Common myeloid progenitor, CD34-positive (primary cell): ENCODE measurements at regions not wholly inside any gene's neighbourhood (a gene's known extent, or its start where the extent isn't known, plus 50 kb on each side); places are given as distances from the start of the nearest gene placed in this dataset.

Experiments
- CTCF ChIA-PET: fragments of 350-600 bp; sonication (Branson Sonifier 250); formaldehyde crosslinking; loops from one replicate; lab custom pipeline; 2021; ENCODE audit warnings: antibody characterized with exemption; lab: Charles Lee
- POLR2A ChIA-PET: fragments of 350-600 bp; sonication (Branson Sonifier 250); formaldehyde crosslinking; loops from one replicate; lab custom pipeline; 2021; ENCODE audit warnings: antibody characterized with exemption; lab: Charles Lee
- DNase-seq, 3 donors: peaks; one replicate each; pipeline versions ENCODE4 v3.0.0 to v3.0.0-alpha.2; 2013
- H3K27ac ChIP-seq, 2 experiments: 1 replicate in 1 of 2; 2 replicates in 1 of 2; pipeline ENCODE4 v1.7.0; 2013; ENCODE audit warnings: inconsistent platforms in 2 of 2, low read length in 2 of 2, mild to moderate bottlenecking in 2 of 2, low read depth in 1 of 2, moderate library complexity in 1 of 2; ENCODE audit not compliant: severe bottlenecking in 2 of 2, insufficient read depth in 1 of 2, poor library complexity in 1 of 2
- H3K27me3 ChIP-seq, 5 experiments: replicated peaks in 2 of 5; 1 replicate in 3 of 5; 2 replicates in 2 of 5; pipeline versions ENCODE4 v1.6.1 to v1.7.0; 2013; ENCODE audit warnings: low read length in 4 of 5, mild to moderate bottlenecking in 2 of 5, moderate library complexity in 2 of 5, inconsistent platforms in 1 of 5; ENCODE audit not compliant: insufficient read depth in 5 of 5, control insufficient read depth in 4 of 5
- H3K36me3 ChIP-seq, 4 experiments: 1 replicate in 2 of 4; 2 replicates in 2 of 4; pipeline versions ENCODE4 v1.6.1 to v1.7.0; 2013; ENCODE audit warnings: low read length in 3 of 4, control low read depth in 1 of 4, mild to moderate bottlenecking in 1 of 4; ENCODE audit not compliant: control insufficient read depth in 4 of 4, insufficient read depth in 4 of 4
- H3K4me1 ChIP-seq, 4 experiments: 1 replicate in 3 of 4; 2 replicates in 1 of 4; pipeline versions ENCODE4 v1.6.1 to v1.7.1; 2013; ENCODE audit warnings: low read length in 3 of 4, mild to moderate bottlenecking in 3 of 4, control low read depth in 1 of 4, inconsistent platforms in 1 of 4, moderate library complexity in 1 of 4; ENCODE audit not compliant: control insufficient read depth in 4 of 4, insufficient read depth in 4 of 4; ENCODE audit errors: control extremely low read depth in 1 of 4
- H3K4me3 ChIP-seq, 7 experiments: 1 replicate in 4 of 7; 2 replicates in 3 of 7; pipeline versions ENCODE4 v1.5.1 to v1.7.0; 2013; ENCODE audit warnings: mild to moderate bottlenecking in 7 of 7, low read length in 6 of 7, moderate library complexity in 6 of 7, inconsistent platforms in 2 of 7, low read depth in 2 of 7, control low read depth in 1 of 7; ENCODE audit not compliant: insufficient read depth in 4 of 7, control insufficient read depth in 1 of 7; ENCODE audit errors: extremely low read depth in 1 of 7
- H3K9me3 ChIP-seq, 5 experiments: 1 replicate in 4 of 5; 2 replicates in 1 of 5; pipeline versions ENCODE4 v1.6.1 to v1.7.1; 2013; ENCODE audit warnings: low read length in 4 of 5, mild to moderate bottlenecking in 2 of 5, inconsistent platforms in 1 of 5, low read depth in 1 of 5, moderate library complexity in 1 of 5; ENCODE audit not compliant: control insufficient read depth in 4 of 5, insufficient read depth in 2 of 5; ENCODE audit errors: control extremely low read depth in 1 of 5
- WGBS: methylation state at CpG from one replicate; pipeline ENCODE4 v1.1.5; 2013; ENCODE audit not compliant: insufficient coverage; 5-methylcytosine and 5-hydroxymethylcytosine counted together

DNA sequence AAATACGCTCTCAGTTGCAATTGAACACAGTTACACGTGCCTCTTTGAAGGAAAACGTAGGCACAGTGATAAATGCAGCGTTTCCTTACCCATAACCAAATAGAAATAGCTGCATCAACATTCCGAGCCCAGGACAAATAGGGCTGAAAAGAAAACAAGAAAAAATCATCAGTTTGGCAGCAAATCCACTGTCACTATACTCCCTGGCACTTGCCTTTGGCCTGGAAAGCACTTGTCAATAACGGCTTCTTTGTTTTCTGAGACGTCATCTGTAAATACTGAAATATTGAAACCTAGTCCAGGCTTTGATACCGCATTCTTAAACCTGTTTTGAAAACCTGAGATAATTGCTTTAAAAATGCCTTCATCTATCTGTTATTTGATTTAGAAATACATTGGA, 167.2 kb upstream of the AKR1E2 start:
- Histone ChIP-seq H3K36me3 (no peaks in the 10 kb centered on the region), H3K27me3 (no peaks in the 10 kb centered on the region), H3K4me1 (no peaks in the 10 kb centered on the region), H3K9me3 (no peaks in the 10 kb centered on the region), H3K4me3 (no peak overlapping the region), H3K27ac (no peak overlapping the region)
- CTCF ChIA-PET: interaction anchor here (1.0 to 2.1 kb wide), 6 partner anchors 10 to 1419 kb away, joined by 3 to 11 read pairs (median 4); partner anchors contain the start of gene KLF6
- DNase-seq: no peak
- POLR2A ChIA-PET: no interaction called here
- 92% methylated on average over 5 of the region's 8 CpGs for WGBS

DNA sequence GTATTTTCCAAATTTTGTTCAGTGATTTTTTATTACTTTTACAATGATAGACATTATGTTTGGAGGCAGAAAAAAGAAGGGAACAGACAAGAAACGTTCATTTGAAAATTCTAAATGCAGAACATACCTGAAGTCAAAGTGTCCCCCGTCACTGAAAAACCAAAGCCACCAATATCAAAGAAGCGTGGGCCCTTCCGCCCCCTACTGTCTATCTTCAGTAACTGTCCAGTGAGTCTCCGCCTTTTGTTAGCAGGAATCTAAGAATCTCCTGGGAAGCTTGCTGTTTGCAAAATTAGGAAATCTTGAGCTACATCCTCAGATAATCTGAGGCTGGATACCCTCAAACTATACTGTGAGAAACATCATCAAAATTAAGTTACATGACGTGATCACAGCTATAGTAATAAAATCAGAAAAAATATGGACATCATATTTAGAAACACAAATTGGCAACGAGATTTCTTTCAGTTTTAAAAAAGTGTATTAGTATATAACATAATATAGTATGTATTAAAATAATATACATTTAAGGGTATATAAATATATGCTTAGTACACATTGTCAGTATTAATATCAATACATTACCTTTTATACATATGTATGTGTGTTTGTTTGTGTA, 169.3 kb upstream of the AKR1E2 start:
- Histone ChIP-seq H3K36me3 (no peaks in the 10 kb centered on the region), H3K27ac (no peak overlapping the region)
- POLR2A ChIA-PET: interaction anchor here (1.1 kb wide), 1 partner anchor 871 kb away, joined by 3 read pairs; the partner anchor contains the start of gene KLF6

DNA sequence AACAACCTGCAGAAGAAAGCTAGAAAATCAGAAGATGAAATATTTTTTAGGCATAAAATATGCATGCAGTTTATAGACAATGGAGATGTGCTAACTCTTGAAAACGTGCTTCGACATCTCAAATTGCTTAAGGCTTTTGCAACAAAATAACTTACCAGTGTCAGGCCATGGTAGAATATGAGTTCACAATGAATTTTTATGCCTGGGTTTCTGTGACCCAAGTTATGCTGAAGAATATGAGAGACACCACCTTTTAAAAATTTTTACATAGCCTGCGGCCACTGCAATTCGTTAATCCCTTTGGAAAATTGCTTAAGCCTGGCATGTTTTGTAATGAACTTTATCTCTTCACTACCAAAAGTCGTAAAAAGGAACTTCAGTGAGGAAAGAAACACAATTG, 170.1 kb upstream of the AKR1E2 start:
- no peak for DNase-seq
- H3K27ac ChIP-seq: no peak overlapping the region
- 100% methylated on average over 3 of the region's 5 CpGs for WGBS
- H3K4me3 ChIP-seq: no peak overlapping the region
- H3K4me1 ChIP-seq: no peaks in the 10 kb centered on the region
- H3K36me3 ChIP-seq: no peaks in the 10 kb centered on the region
- POLR2A ChIA-PET: interaction anchor here (1.1 kb wide), 1 partner anchor 870 kb away, joined by 3 read pairs; the partner anchor contains the start of gene KLF6
- no peaks in the 10 kb centered on the region for H3K9me3 ChIP-seq
- CTCF ChIA-PET: interaction anchor here (0.6 kb wide), 1 partner anchor 785 kb away, joined by 4 read pairs; no protein-coding TSS in a partner anchor
- no peaks in the 10 kb centered on the region for H3K27me3 ChIP-seq

More for the DNA sequence above, 169.3 kb upstream of the AKR1E2 start:
- DNase-seq: peak; percentile 42 to 60 (median 59)
- H3K4me1 ChIP-seq: no peaks in the 10 kb centered on the region
- H3K27me3 ChIP-seq: no peaks in the 10 kb centered on the region
- no peaks in the 10 kb centered on the region for H3K9me3 ChIP-seq
- H3K4me3 ChIP-seq: no peak overlapping the region
- 8% methylated on average over 4 of the region's 7 CpGs for WGBS
- CTCF ChIA-PET: interaction anchor here (0.6 to 2.1 kb wide), 13 partner anchors 16 to 1419 kb away, joined by 3 to 5 read pairs (median 4); partner anchors contain the start of gene KLF6

DNA sequence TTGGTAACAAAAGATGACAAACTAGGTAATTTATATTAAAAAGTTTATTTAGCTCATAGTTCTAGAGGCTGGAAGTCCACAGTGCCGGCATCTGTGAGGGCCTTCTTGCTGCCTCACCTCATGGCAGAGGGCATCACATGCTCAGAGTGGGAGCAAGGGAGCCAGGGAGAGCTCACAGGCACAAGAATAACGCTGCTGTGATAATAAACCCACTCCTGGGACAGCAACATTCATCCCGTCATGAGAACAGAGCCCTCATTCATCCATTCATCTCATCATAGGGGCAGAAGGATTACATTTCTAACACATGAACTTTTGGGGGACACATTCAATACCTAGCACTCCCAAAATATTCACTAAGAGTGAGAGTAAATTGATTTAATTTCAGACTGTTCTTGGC, 170.6 kb upstream of the AKR1E2 start:
- H3K4me1 ChIP-seq: no peaks in the 10 kb centered on the region
- H3K9me3 ChIP-seq: no peaks in the 10 kb centered on the region
- ChIA-PET POLR2A (no interaction called here), CTCF (interaction anchor here (0.6 kb wide), 1 partner anchor 785 kb away, joined by 4 read pairs; no protein-coding TSS in a partner anchor)
- no peak overlapping the region for H3K4me3 ChIP-seq
- WGBS: 100% methylated on average over 1 of the region's 3 CpGs
- no peaks in the 10 kb centered on the region for H3K27me3 ChIP-seq
- no peaks in the 10 kb centered on the region for H3K36me3 ChIP-seq
- no peak overlapping the region for H3K27ac ChIP-seq
- no peak for DNase-seq

DNA sequence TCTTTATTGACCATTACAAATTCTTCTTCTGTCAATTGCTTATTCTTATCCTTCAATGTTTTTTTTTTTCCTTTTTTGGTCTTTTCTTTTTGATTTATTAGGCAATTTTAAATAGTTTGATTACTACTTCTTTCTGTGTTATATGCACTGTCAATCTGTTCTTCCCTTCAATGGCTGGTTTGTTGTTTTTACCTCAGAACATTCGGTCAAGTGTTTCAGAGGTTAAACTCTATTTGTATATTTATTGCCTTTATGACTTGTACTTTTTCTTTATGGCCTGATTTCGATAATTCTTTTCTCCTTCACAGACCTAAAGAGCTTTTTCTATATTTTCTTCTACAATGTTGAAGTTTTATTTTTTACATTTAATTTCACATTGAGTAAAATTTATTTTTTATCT, 171.5 kb upstream of the AKR1E2 start:
- ChIA-PET CTCF (no interaction called here), POLR2A (no interaction called here)
- Histone ChIP-seq H3K36me3 (no peaks in the 10 kb centered on the region), H3K27ac (no peak overlapping the region), H3K4me1 (no peaks in the 10 kb centered on the region), H3K9me3 (no peaks in the 10 kb centered on the region), H3K4me3 (no peak overlapping the region), H3K27me3 (no peaks in the 10 kb centered on the region)
- WGBS: no CpG with 5 or more reads among the region's 2 CpGs
- DNase-seq: no peak

DNA sequence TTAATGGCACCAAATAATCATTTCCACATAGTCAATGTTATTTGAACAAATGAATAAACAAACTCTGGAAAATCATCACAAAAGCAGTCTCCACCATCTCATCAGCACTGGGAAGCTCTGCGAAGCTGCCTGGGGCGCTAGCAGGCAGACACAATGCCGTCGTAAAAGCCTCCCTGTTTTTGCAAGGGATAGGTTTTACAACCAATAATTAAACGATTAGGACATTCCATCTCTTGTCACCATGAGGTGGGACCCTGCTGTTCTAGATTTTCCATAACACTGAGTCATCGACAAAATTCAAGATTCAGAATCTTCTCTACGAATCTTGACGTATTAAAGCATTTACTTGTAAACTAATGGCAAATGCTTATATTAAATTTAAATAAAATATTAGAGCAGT, 172.8 kb upstream of the AKR1E2 start:
- POLR2A ChIA-PET: interaction anchor here (0.5 kb wide), 1 partner anchor 1385 kb away, joined by 4 read pairs; no protein-coding TSS in a partner anchor
- Histone ChIP-seq H3K9me3 (no peaks in the 10 kb centered on the region), H3K27me3 (no peaks in the 10 kb centered on the region), H3K4me1 (no peaks in the 10 kb centered on the region), H3K36me3 (no peaks in the 10 kb centered on the region), H3K4me3 (no peak overlapping the region), H3K27ac (no peak overlapping the region)
- CTCF ChIA-PET: interaction anchor here (1.0 kb wide), 1 partner anchor 410 kb away, joined by 3 read pairs; no protein-coding TSS in a partner anchor
- no peak for DNase-seq
- 100% methylated on average over 5 of the region's 8 CpGs for WGBS
